ENCODE measurements at regions not wholly inside any gene's neighbourhood (a gene's known extent, or its start where the extent isn't known, plus 50 kb on each side); places are given as distances from the start of the nearest gene placed in this dataset.

DNA sequence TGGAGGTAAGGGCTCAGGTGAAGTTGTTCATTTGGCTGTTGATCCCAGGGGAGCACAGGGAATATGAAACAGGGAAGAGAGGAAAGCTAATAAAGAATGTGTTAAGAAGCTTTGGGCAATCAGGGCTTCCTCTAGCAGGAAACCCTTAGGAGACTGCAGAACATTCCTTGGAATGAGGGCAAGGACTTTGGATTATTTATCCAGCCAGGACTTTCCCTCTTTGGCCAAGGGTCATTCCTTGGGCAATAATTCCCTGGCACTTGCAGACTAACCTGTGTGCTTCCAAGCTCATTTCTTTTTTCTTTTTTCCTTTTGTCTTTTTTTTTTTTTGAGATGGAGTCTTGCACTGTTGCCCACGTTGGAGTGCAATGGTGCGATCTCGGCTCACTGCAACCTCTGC is 209.2 kb upstream of the MAP3K1 start:
- TF ChIP-seq TAF1 (IDR thresholded peaks at IDR 0.05; ENCODE audit: borderline replicate concordance, low read depth, low read length) (no peak), POLR2A (IDR thresholded peaks at IDR 0.05; ENCODE audit: low read depth, low read length) (no peak), POLR2AphosphoS5 (IDR thresholded peaks at IDR 0.05; ENCODE audit: low read depth, low read length) (no peak)
